Fibroblast of lung (primary cell): ENCODE measurements at regions not wholly inside any gene's neighbourhood (a gene's known extent, or its start where the extent isn't known, plus 50 kb on each side); places are given as distances from the start of the nearest gene placed in this dataset.

Experiments
- DNase-seq, 2 donors: peaks; one replicate each; pipeline versions ENCODE4 v3.0.0 to v3.0.0-alpha.2; 2010; ENCODE audit warnings: low read depth in 2 of 2
- H2AFZ ChIP-seq: 2 replicates; pipeline ENCODE4 v1.5.1; 2012; ENCODE audit warnings: low read length, control low read depth, inconsistent platforms
- H3K27ac ChIP-seq: 2 replicates; pipeline ENCODE4 v1.5.1; 2011; ENCODE audit warnings: low read length, control low read depth; ENCODE audit not compliant: insufficient read depth
- H3K27me3 ChIP-seq: 2 replicates; pipeline ENCODE4 v1.5.1; 2011; ENCODE audit warnings: mild to moderate bottlenecking, low read length; ENCODE audit not compliant: control insufficient read depth, insufficient read depth
- H3K36me3 ChIP-seq: 2 replicates; pipeline ENCODE4 v1.5.1; 2011; ENCODE audit warnings: low read length; ENCODE audit not compliant: control insufficient read depth, insufficient read depth
- H3K4me1 ChIP-seq: 2 replicates; pipeline ENCODE4 v1.5.1; 2011; ENCODE audit warnings: low read length; ENCODE audit not compliant: control insufficient read depth, insufficient read depth; ENCODE audit errors: extremely low read depth
- H3K4me2 ChIP-seq: 2 replicates; pipeline ENCODE4 v1.5.1; 2011; ENCODE audit warnings: low read length, control low read depth; ENCODE audit not compliant: insufficient read depth; ENCODE audit errors: extremely low read depth
- H3K4me3 ChIP-seq, 4 experiments: fragments of 200-600 bp in 1 of 4; sonication (generic) in 1 of 4; replicated peaks in 1 of 4; 2 replicates each; pipeline ENCODE4 v1.5.1; 2011 to 2016; ENCODE audit warnings: low read length in 4 of 4, low read depth in 3 of 4, mild to moderate bottlenecking in 3 of 4, control low read depth in 2 of 4, inconsistent platforms in 1 of 4, mixed read lengths in 1 of 4; ENCODE audit not compliant: insufficient read depth in 1 of 4; ENCODE audit errors: control extremely low read depth in 1 of 4
- H3K79me2 ChIP-seq: 2 replicates; pipeline ENCODE4 v1.5.1; 2012; ENCODE audit warnings: mild to moderate bottlenecking, low read length, inconsistent platforms; ENCODE audit not compliant: control insufficient read depth, insufficient read depth
- H3K9ac ChIP-seq: 2 replicates; pipeline ENCODE4 v1.5.1; 2011; ENCODE audit warnings: mild to moderate bottlenecking, low read length, control low read depth; ENCODE audit not compliant: insufficient read depth
- H3K9me3 ChIP-seq: 2 replicates; pipeline ENCODE4 v1.5.1; 2012; ENCODE audit warnings: low read depth, low read length; ENCODE audit not compliant: control insufficient read depth, insufficient read depth
- H4K20me1 ChIP-seq: 2 replicates; pipeline ENCODE4 v1.5.1; 2011; ENCODE audit warnings: low read length; ENCODE audit not compliant: control insufficient read depth, insufficient read depth; ENCODE audit errors: extremely low read depth
- EZH2 ChIP-seq: IDR thresholded peaks from 2 replicates; pipeline ENCODE4 v1.5.1; 2012; ENCODE audit warnings: low read length, control low read depth, mild to moderate bottlenecking; ENCODE audit errors: missing control alignments
- TF ChIP-seq, protein P1 (sequence below), 2 donors: IDR thresholded peaks in 1 of 2; conservative IDR thresholded peaks in 1 of 2; 1 replicate in 1 of 2; 2 replicates in 1 of 2; pipeline ENCODE4 v1.5.1; 2011 to 2012; ENCODE audit warnings: low read length in 2 of 2, control low read depth in 1 of 2, inconsistent platforms in 1 of 2, low read depth in 1 of 2, mild to moderate bottlenecking in 1 of 2

DNA sequence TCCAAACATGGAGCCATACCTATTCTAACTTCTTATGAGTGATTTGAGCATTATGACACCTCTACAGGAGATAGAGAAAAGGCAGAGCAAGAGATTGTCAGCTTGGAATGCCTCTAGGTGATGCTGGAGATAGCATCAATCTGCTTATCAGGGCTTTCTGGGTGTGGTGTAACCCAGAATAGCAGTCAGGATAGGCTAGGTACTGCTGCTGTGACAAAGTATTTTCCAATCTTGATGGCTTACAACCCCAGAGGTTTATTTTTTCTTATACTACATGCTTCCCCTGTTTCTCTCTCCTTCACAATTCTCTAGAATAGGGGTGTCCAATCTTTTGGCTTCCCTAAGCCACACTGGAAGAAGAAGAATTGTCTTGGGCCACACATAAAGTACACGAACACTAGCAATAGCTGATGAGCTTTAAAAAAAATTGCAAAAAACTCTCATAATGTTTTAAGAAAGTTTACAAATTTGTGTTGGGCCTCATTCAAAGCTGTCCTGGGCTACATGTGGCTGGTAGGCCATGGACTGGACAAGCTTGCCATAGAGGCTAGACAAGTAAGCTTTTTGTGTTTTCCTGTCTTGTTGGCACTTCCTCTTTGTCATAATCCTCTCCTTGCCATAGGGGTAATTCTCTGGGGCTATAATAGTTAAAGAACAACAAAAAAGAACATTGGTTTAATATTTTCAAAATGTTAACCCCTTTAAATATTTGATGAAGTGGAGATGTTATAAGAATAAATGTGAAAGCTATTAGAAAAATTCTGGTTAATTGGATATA is 123.9 kb upstream of the PMCH start:
- H3K4me2 ChIP-seq: no peak overlapping the region
- DNase-seq: no peak
- TF ChIP-seq, protein P1, sequence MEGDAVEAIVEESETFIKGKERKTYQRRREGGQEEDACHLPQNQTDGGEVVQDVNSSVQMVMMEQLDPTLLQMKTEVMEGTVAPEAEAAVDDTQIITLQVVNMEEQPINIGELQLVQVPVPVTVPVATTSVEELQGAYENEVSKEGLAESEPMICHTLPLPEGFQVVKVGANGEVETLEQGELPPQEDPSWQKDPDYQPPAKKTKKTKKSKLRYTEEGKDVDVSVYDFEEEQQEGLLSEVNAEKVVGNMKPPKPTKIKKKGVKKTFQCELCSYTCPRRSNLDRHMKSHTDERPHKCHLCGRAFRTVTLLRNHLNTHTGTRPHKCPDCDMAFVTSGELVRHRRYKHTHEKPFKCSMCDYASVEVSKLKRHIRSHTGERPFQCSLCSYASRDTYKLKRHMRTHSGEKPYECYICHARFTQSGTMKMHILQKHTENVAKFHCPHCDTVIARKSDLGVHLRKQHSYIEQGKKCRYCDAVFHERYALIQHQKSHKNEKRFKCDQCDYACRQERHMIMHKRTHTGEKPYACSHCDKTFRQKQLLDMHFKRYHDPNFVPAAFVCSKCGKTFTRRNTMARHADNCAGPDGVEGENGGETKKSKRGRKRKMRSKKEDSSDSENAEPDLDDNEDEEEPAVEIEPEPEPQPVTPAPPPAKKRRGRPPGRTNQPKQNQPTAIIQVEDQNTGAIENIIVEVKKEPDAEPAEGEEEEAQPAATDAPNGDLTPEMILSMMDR (conservative IDR thresholded peaks at IDR 0.05 in 1 of 2, IDR thresholded peaks at IDR 0.05 in 1 of 2; ENCODE audit: low read depth in 1 of 2, low read length in 2 of 2): no peak
- TF ChIP-seq EZH2: no peak
- no peak overlapping the region for H3K9ac ChIP-seq
- no peak overlapping the region for H3K4me3 ChIP-seq
- H3K79me2 ChIP-seq: no peaks in the 10 kb centered on the region
- H2AFZ ChIP-seq: no peak overlapping the region
- no peaks in the 10 kb centered on the region for H3K9me3 ChIP-seq
- H3K27me3 ChIP-seq: no peaks in the 10 kb centered on the region
- H3K27ac ChIP-seq: no peak overlapping the region
- no peaks in the 10 kb centered on the region for H3K36me3 ChIP-seq
- H3K4me1 ChIP-seq: no peaks in the 10 kb centered on the region
- H4K20me1 ChIP-seq: no peaks in the 10 kb centered on the region

DNA sequence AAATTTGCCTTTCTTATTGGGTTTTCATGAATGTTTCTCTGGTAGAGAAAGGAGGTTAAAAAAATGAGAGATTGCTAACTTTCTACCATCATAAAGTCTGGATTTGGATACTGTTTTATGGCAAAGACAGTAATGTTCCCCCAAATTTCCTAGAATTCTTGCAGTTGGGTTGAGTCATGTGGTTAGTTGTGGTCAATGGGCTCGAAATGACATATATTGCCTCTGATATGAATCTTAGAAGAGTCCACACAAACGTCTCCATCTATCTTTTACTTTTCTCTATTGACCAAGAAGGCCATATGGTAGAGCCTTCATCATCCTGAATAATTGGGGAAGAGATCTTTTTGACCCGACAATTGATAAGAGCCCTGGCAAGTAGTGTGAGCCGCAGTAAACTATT is 119.5 kb upstream of the PMCH start:
- no peaks in the 10 kb centered on the region for H4K20me1 ChIP-seq
- H3K27me3 ChIP-seq: no peaks in the 10 kb centered on the region
- no peak overlapping the region for H3K4me3 ChIP-seq
- H3K4me1 ChIP-seq: no peaks in the 10 kb centered on the region
- no peak for TF ChIP-seq EZH2
- TF ChIP-seq, protein P1 (conservative IDR thresholded peaks at IDR 0.05 in 1 of 2, IDR thresholded peaks at IDR 0.05 in 1 of 2; ENCODE audit: low read depth in 1 of 2, low read length in 2 of 2): no peak
- no peak overlapping the region for H3K4me2 ChIP-seq
- no peak overlapping the region for H2AFZ ChIP-seq
- no peaks in the 10 kb centered on the region for H3K36me3 ChIP-seq
- DNase-seq: no peak
- no peaks in the 10 kb centered on the region for H3K9me3 ChIP-seq
- no peak overlapping the region for H3K27ac ChIP-seq
- no peak overlapping the region for H3K9ac ChIP-seq
- H3K79me2 ChIP-seq: no peaks in the 10 kb centered on the region

DNA sequence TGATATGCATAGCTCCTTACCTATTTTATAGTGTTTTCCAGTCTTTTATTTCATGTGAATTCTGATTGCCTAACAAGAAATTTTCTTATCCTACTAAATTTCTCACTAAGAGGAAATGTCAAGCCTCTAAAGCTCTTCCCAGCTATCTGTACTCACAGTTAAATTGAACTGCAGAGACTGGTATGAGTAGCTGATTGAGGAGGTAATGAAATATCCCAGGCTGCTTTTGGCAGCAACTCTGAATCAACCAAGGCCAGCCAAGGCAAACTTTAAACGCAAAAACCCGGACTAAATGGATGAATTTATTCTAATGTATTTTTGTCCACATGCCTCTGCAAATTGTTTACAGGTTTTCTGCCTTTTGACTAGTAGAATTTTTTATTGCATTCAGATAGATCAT is 119.1 kb upstream of the PMCH start:
- Histone ChIP-seq H4K20me1 (no peaks in the 10 kb centered on the region), H3K27me3 (no peaks in the 10 kb centered on the region), H3K27ac (no peak overlapping the region), H3K36me3 (no peaks in the 10 kb centered on the region), H3K4me2 (no peak overlapping the region), H3K9ac (no peak overlapping the region), H3K79me2 (no peaks in the 10 kb centered on the region), H3K4me3 (no peak overlapping the region), H2AFZ (no peak overlapping the region), H3K4me1 (no peaks in the 10 kb centered on the region), H3K9me3 (no peaks in the 10 kb centered on the region)
- DNase-seq: no peak
- TF ChIP-seq, protein P1 (conservative IDR thresholded peaks at IDR 0.05 in 1 of 2, IDR thresholded peaks at IDR 0.05 in 1 of 2; ENCODE audit: low read depth in 1 of 2, low read length in 2 of 2): no peak
- no peak for TF ChIP-seq EZH2
